Neural progenitor cell (in vitro differentiated cells): ENCODE measurements at regions not wholly inside any gene's neighbourhood (a gene's known extent, or its start where the extent isn't known, plus 50 kb on each side); places are given as distances from the start of the nearest gene placed in this dataset.

ENCODE experiments used
- DNase-seq: peaks from one replicate; pipeline ENCODE4 v3.0.0-alpha.2; 2016; ENCODE audit warnings: low spot score
- H2AFZ ChIP-seq: fragments of 200-600 bp; sonication (generic); replicated peaks from 2 replicates; pipeline ENCODE4 v1.6.1; 2016; ENCODE audit warnings: antibody characterized with exemption
- H3F3A ChIP-seq: fragments of 200-600 bp; sonication (generic); 2 replicates; pipeline ENCODE4 v1.6.1; 2016; ENCODE audit warnings: antibody characterized with exemption, low read depth
- H3K27ac ChIP-seq: fragments of 200-600 bp; sonication (generic); 2 replicates; pipeline ENCODE4 v1.5.1; 2016; ENCODE audit warnings: mild to moderate bottlenecking
- H3K27me3 ChIP-seq: fragments of 200-600 bp; sonication (generic); 2 replicates; pipeline ENCODE4 v1.6.1; 2016; ENCODE audit warnings: mild to moderate bottlenecking, moderate library complexity
- H3K36me3 ChIP-seq: fragments of 200-600 bp; sonication (generic); 2 replicates; pipeline ENCODE4 v1.5.1; 2016
- H3K4me1 ChIP-seq: fragments of 200-600 bp; sonication (generic); 2 replicates; pipeline ENCODE4 v1.6.1; 2016; ENCODE audit warnings: mixed run types
- H3K4me2 ChIP-seq: fragments of 200-600 bp; sonication (generic); 2 replicates; pipeline ENCODE4 v1.6.1; 2016
- H3K4me3 ChIP-seq: fragments of 200-600 bp; sonication (generic); 2 replicates; pipeline ENCODE4 v1.5.1; 2016
- H3K79me2 ChIP-seq: fragments of 200-600 bp; sonication (generic); 2 replicates; pipeline ENCODE4 v1.6.1; 2016; ENCODE audit warnings: low read depth
- H3K9ac ChIP-seq: fragments of 200-600 bp; sonication (generic); 2 replicates; pipeline ENCODE4 v1.6.1; 2016
- H3K9me3 ChIP-seq: fragments of 200-600 bp; sonication (generic); 2 replicates; pipeline ENCODE4 v1.5.1; 2016; ENCODE audit warnings: low read depth
- H4K20me1 ChIP-seq: fragments of 200-600 bp; sonication (generic); 2 replicates; pipeline ENCODE4 v1.6.1; 2016; ENCODE audit warnings: low read depth
- H3K27ac Mint-ChIP-seq: 3 replicates; pipeline ENCODE4 v1.8.0; 2021; ENCODE audit warnings: mixed read lengths
- H3K27me3 Mint-ChIP-seq: 2 replicates; pipeline ENCODE4 v1.8.0; 2022; ENCODE audit warnings: low read depth, mild to moderate bottlenecking, inconsistent platforms, moderate library complexity, mixed read lengths; ENCODE audit not compliant: insufficient read depth
- H3K36me3 Mint-ChIP-seq: 3 replicates; pipeline ENCODE4 v1.8.0; 2021; ENCODE audit warnings: mixed read lengths
- H3K4me1 Mint-ChIP-seq: 3 replicates; pipeline ENCODE4 v1.8.0; 2021; ENCODE audit warnings: mixed read lengths
- H3K4me3 Mint-ChIP-seq: 3 replicates; pipeline ENCODE4 v1.8.0; 2021; ENCODE audit warnings: mild to moderate bottlenecking, moderate library complexity, mixed read lengths
- H3K9me3 Mint-ChIP-seq: 3 replicates; pipeline ENCODE4 v1.8.0; 2020; ENCODE audit warnings: mixed read lengths
- EZH2 ChIP-seq: fragments of 200-600 bp; sonication (generic); IDR thresholded peaks from 2 replicates; pipeline ENCODE4 v1.6.1; 2017; ENCODE audit warnings: antibody characterized with exemption, mild to moderate bottlenecking, moderate library complexity
- EZH2phosphoT487 ChIP-seq: fragments of 200-600 bp; sonication (generic); IDR thresholded peaks from 2 replicates; pipeline ENCODE4 v1.6.1; 2017; ENCODE audit warnings: antibody characterized with exemption
- TF ChIP-seq, protein P1 (sequence below): fragments of 200-600 bp; sonication (generic); IDR thresholded peaks from 2 replicates; pipeline ENCODE4 v1.5.1; 2017; ENCODE audit warnings: antibody characterized with exemption, mild to moderate bottlenecking

GRCh38 chr18:25494888-25495287 is 142.9 kb upstream of the ZNF521 start:
- Histone ChIP-seq H2AFZ (no peak overlapping the region), H3F3A (no peaks in the 10 kb centered on the region), H3K27ac (no peak overlapping the region), H4K20me1 (no peaks in the 10 kb centered on the region), H3K36me3 (no peaks in the 10 kb centered on the region), H3K27me3 (no peaks in the 10 kb centered on the region), H3K9ac (no peak overlapping the region), H3K4me3 (no peak overlapping the region), H3K4me1 (no peaks in the 10 kb centered on the region), H3K4me2 (no peak overlapping the region), H3K9me3 (peaks cover 11% of the 10 kb centered on the region), H3K79me2 (no peaks in the 10 kb centered on the region)
- Mint-ChIP-seq H3K27me3 (no peaks in the 10 kb centered on the region), H3K4me1 (peaks cover 10% of the 10 kb centered on the region), H3K27ac (no peak overlapping the region), H3K9me3 (peaks cover 21% of the 10 kb centered on the region), H3K4me3 (no peak overlapping the region), H3K36me3 (peaks cover 5% of the 10 kb centered on the region)
- no peak for DNase-seq
- TF ChIP-seq EZH2, result no peak
- TF ChIP-seq, protein P1, sequence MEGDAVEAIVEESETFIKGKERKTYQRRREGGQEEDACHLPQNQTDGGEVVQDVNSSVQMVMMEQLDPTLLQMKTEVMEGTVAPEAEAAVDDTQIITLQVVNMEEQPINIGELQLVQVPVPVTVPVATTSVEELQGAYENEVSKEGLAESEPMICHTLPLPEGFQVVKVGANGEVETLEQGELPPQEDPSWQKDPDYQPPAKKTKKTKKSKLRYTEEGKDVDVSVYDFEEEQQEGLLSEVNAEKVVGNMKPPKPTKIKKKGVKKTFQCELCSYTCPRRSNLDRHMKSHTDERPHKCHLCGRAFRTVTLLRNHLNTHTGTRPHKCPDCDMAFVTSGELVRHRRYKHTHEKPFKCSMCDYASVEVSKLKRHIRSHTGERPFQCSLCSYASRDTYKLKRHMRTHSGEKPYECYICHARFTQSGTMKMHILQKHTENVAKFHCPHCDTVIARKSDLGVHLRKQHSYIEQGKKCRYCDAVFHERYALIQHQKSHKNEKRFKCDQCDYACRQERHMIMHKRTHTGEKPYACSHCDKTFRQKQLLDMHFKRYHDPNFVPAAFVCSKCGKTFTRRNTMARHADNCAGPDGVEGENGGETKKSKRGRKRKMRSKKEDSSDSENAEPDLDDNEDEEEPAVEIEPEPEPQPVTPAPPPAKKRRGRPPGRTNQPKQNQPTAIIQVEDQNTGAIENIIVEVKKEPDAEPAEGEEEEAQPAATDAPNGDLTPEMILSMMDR, result no peak
- TF ChIP-seq EZH2phosphoT487, result no peak

GRCh38 chr18:25493401-25493800 is 141.4 kb upstream of the ZNF521 start:
- Histone ChIP-seq H3K27me3 (no peaks in the 10 kb centered on the region), H3K36me3 (no peaks in the 10 kb centered on the region), H4K20me1 (no peaks in the 10 kb centered on the region), H3K4me2 (no peak overlapping the region), H3K4me1 (no peaks in the 10 kb centered on the region), H3K4me3 (no peak overlapping the region), H3K27ac (no peak overlapping the region), H3K9me3 (no peaks in the 10 kb centered on the region), H3K79me2 (no peaks in the 10 kb centered on the region), H2AFZ (no peak overlapping the region), H3K9ac (no peak overlapping the region), H3F3A (no peaks in the 10 kb centered on the region)
- H3K4me1 Mint-ChIP-seq, result peaks cover 10% of the 10 kb centered on the region
- H3K27ac Mint-ChIP-seq, result no peak overlapping the region
- H3K4me3 Mint-ChIP-seq, result no peak overlapping the region
- H3K9me3 Mint-ChIP-seq, result peaks cover 15% of the 10 kb centered on the region
- peaks cover 5% of the 10 kb centered on the region for H3K36me3 Mint-ChIP-seq
- TF ChIP-seq, protein P1, result no peak
- TF ChIP-seq EZH2phosphoT487 (no peak), EZH2 (no peak)
- no peak for DNase-seq
- H3K27me3 Mint-ChIP-seq, result no peaks in the 10 kb centered on the region

GRCh38 chr18:25490316-25490715 is 138.3 kb upstream of the ZNF521 start:
- no peaks in the 10 kb centered on the region for H3K27me3 ChIP-seq
- Mint-ChIP-seq H3K36me3 (peaks cover 5% of the 10 kb centered on the region), H3K9me3 (peaks cover 15% of the 10 kb centered on the region), H3K4me3 (no peak overlapping the region), H3K4me1 (peaks cover 10% of the 10 kb centered on the region), H3K27ac (no peak overlapping the region), H3K27me3 (no peaks in the 10 kb centered on the region)
- H3K4me3 ChIP-seq, result no peak overlapping the region
- no peak overlapping the region for H3K27ac ChIP-seq
- no peaks in the 10 kb centered on the region for H3K79me2 ChIP-seq
- no peaks in the 10 kb centered on the region for H4K20me1 ChIP-seq
- no peaks in the 10 kb centered on the region for H3K4me1 ChIP-seq
- peak overlapping the region; percentile 37 for H2AFZ ChIP-seq
- no peak for DNase-seq
- no peak overlapping the region for H3K9ac ChIP-seq
- TF ChIP-seq EZH2phosphoT487 (no peak), EZH2 (no peak)
- TF ChIP-seq, protein P1, result no peak
- no peak overlapping the region for H3K4me2 ChIP-seq
- H3K36me3 ChIP-seq, result no peaks in the 10 kb centered on the region
- H3F3A ChIP-seq, result no peaks in the 10 kb centered on the region
- no peaks in the 10 kb centered on the region for H3K9me3 ChIP-seq
